Activated naive CD4-positive, alpha-beta T cell treated with anti-CD3 and anti-CD28 coated beads, Interleukin-2, amount 10 ng/mL, durations not matched to agents 7 days and 5 days (primary cell): ENCODE measurements at regions not wholly inside any gene's neighbourhood (a gene's known extent, or its start where the extent isn't known, plus 50 kb on each side); places are given as distances from the start of the nearest gene placed in this dataset.

Source experiments
- CTCF ChIA-PET: fragments of 350-600 bp; sonication (Branson Sonifier 250); formaldehyde crosslinking; loops from one replicate; lab custom pipeline; 2021; ENCODE audit warnings: antibody characterized with exemption; lab: Charles Lee
- DNase-seq: peaks from one replicate; pipeline ENCODE4 v3.0.0-alpha.2; 2020
- H3K27ac Mint-ChIP-seq: one replicate; pipeline ENCODE4 v1.8.0; 2021; ENCODE audit warnings: mild to moderate bottlenecking, moderate library complexity, mixed read lengths
- H3K27me3 Mint-ChIP-seq: one replicate; pipeline ENCODE4 v1.8.0; 2021; ENCODE audit warnings: mild to moderate bottlenecking, mixed read lengths
- H3K36me3 Mint-ChIP-seq: one replicate; pipeline ENCODE4 v1.8.0; 2021; ENCODE audit warnings: mixed read lengths
- H3K4me1 Mint-ChIP-seq: one replicate; pipeline ENCODE4 v1.8.0; 2021; ENCODE audit warnings: mixed read lengths
- H3K4me3 Mint-ChIP-seq: one replicate; pipeline ENCODE4 v1.8.0; 2021; ENCODE audit warnings: mild to moderate bottlenecking, moderate library complexity, mixed read lengths
- H3K9me3 Mint-ChIP-seq: one replicate; pipeline ENCODE4 v1.8.0; 2021; ENCODE audit warnings: mixed read lengths

DNA sequence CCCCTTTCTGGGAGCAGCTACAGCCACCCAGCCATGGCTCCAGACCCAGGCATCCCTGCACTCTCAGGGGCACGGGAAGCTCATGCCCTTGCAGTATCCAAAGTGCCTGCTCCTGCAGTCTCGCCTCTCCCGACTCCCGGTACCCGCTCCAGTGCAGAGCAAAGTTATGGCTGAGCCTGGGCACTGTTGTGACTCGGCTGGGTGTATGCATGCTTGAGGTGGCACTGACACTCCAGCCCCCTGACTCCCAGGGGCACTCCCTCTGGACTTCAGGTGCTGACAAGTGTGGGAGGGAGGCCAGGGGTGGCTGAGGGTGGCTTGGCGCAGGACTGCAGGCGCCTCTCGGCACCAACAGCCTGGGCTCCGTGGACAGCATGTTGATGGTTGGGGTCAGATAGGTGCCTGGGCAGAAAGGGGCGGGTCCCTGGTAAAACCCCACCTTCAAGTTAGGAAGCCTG is 580.1 kb upstream of the ADGRL2 start:
- H3K4me1 Mint-ChIP-seq: no peaks in the 10 kb centered on the region
- no peaks in the 10 kb centered on the region for H3K27me3 Mint-ChIP-seq
- no peak overlapping the region for H3K27ac Mint-ChIP-seq
- H3K4me3 Mint-ChIP-seq: no peak overlapping the region
- peaks cover 2% of the 10 kb centered on the region for H3K9me3 Mint-ChIP-seq
- CTCF ChIA-PET: no interaction called here
- no peaks in the 10 kb centered on the region for H3K36me3 Mint-ChIP-seq
- DNase-seq: no peak

DNA sequence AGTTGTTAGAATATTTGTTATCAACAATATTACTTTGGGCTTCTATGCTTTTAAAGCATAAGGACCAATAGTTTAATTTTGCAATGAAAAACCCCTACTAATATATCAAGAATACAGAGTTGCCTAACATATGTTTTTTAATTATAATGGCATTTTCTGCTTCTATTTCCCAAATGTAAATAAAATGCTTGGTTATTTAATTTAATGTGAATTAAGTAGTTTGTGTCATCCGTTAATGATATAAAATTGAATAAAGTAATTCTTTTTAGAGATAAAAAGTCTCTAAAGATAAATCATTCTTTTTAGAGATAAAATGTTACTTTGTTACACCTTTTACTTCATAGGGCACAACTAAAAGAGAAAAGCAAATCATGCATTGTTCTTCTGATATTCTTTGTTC is 583.7 kb upstream of the ADGRL2 start:
- no peak for DNase-seq
- Mint-ChIP-seq H3K36me3 (no peaks in the 10 kb centered on the region), H3K4me1 (no peaks in the 10 kb centered on the region), H3K9me3 (peaks cover 2% of the 10 kb centered on the region), H3K4me3 (no peak overlapping the region), H3K27ac (no peak overlapping the region), H3K27me3 (no peaks in the 10 kb centered on the region)
- CTCF ChIA-PET: no interaction called here

DNA sequence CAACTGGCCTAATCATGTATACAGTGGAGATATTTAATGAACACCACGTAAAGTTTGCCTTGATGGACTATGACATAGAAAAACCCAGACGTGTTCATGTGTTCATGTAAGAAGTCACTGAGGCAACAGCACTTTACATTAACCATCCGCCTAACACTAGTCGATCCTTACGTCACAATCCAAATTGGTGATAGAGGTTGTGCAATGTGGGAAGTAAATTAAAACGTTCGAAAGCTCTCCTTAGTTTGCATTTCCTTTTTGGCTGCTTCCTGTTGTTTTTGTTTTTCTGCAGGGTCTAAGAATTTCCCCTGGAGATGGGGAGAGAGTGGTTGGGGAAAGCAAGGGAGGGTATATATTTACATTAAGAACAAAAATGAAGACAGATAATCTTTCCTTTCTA is 587.5 kb upstream of the ADGRL2 start:
- Mint-ChIP-seq H3K4me1 (no peaks in the 10 kb centered on the region), H3K4me3 (no peak overlapping the region), H3K9me3 (no peaks in the 10 kb centered on the region), H3K27ac (no peak overlapping the region), H3K27me3 (no peaks in the 10 kb centered on the region), H3K36me3 (no peaks in the 10 kb centered on the region)
- DNase-seq: no peak
- CTCF ChIA-PET: no interaction called here

DNA sequence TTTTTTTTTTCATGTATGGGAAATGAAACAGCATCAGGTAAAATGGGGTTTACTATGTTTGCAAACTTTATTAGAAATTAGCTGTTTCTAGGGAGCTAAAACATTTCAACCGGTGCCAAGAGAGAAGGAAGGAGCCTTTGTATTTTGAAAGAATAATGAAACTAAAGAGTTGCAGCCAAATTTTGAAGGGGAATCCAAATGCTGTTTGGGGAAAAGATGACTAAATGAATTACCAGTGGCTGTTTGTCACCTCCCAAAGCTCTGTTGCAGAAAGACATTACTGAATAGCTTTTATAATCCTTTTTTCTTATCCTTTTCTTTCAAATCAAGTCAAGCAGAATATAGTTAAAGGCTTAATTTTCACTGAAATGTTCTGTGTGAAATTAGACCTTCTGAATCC is 591.3 kb upstream of the ADGRL2 start:
- H3K4me3 Mint-ChIP-seq: no peak overlapping the region
- CTCF ChIA-PET: no interaction called here

DNA sequence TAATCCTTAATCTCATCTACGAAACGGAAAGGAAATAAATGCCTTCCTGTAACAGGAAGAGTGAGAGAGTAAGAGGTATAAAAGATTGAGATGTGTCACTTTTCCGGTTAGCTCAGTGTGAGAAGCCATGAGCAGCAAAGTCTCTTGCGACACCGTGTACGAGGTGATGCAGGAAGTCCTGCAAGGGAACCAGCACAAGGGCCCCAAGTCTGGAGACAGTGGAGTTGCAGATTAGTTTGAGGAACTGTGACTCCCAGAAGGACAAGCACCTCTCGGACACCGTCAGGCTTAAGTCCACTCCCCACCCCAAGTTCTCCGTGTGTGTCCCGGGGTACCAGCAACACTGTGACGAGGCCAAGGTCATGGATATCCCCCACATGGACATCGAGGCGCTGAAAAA is 592.3 kb upstream of the ADGRL2 start:
- H3K4me1 Mint-ChIP-seq: no peaks in the 10 kb centered on the region

More for the DNA sequence above, 591.3 kb upstream of the ADGRL2 start:
- Mint-ChIP-seq H3K9me3 (no peaks in the 10 kb centered on the region), H3K27me3 (no peaks in the 10 kb centered on the region), H3K27ac (no peak overlapping the region), H3K4me1 (no peaks in the 10 kb centered on the region), H3K36me3 (no peaks in the 10 kb centered on the region)
- DNase-seq: no peak

DNA sequence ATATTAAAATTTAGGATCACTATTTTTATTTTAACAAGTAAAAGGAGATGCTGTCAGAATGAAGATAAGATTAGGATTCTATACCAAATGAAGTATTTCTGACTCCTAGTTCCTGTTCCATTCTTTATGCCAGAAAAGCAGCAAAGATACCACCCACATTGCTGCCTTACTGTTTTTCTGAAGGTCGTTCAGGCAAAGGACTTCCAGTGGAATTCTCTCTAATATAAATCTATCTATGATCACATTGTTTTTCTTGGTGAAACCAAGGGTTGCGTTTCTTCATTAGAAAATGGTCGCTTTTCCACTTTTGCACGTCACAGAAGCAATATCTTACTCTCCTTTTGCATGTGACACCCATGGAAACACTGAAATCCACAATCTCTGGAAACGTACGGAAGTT is 594.8 kb upstream of the ADGRL2 start:
- Mint-ChIP-seq H3K27me3 (no peaks in the 10 kb centered on the region), H3K9me3 (peaks cover 2% of the 10 kb centered on the region), H3K27ac (no peak overlapping the region), H3K4me1 (no peaks in the 10 kb centered on the region), H3K4me3 (no peak overlapping the region), H3K36me3 (no peaks in the 10 kb centered on the region)
- no peak for DNase-seq
- CTCF ChIA-PET: no interaction called here

More for the DNA sequence above, 592.3 kb upstream of the ADGRL2 start:
- no peak overlapping the region for H3K27ac Mint-ChIP-seq
- H3K4me3 Mint-ChIP-seq: no peak overlapping the region
- no peaks in the 10 kb centered on the region for H3K27me3 Mint-ChIP-seq
- CTCF ChIA-PET: no interaction called here
- H3K36me3 Mint-ChIP-seq: no peaks in the 10 kb centered on the region
- DNase-seq: no peak
- no peaks in the 10 kb centered on the region for H3K9me3 Mint-ChIP-seq

DNA sequence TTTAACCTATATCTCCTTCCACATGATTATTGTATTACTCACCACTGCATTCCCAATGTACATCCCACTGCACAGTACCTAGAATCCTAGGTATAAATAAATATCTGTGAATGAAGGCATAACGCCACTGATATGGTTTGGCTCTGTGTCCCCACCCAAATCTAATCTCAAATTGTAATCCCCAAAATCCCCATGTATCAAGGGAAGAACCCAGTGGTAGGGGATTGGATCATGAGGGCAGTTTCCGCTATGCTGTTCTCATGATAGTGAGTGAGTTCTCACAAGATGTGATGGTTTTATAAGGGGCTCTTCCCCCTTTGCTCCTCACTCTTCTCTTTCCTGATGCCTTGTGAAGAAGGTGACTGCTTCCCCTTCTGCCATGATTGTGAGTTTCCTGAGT is 599.0 kb upstream of the ADGRL2 start:
- Mint-ChIP-seq H3K36me3 (no peaks in the 10 kb centered on the region), H3K27me3 (no peaks in the 10 kb centered on the region), H3K27ac (no peak overlapping the region), H3K4me3 (no peak overlapping the region), H3K4me1 (no peaks in the 10 kb centered on the region), H3K9me3 (peaks cover 2% of the 10 kb centered on the region)
- CTCF ChIA-PET: no interaction called here
- DNase-seq: no peak

DNA sequence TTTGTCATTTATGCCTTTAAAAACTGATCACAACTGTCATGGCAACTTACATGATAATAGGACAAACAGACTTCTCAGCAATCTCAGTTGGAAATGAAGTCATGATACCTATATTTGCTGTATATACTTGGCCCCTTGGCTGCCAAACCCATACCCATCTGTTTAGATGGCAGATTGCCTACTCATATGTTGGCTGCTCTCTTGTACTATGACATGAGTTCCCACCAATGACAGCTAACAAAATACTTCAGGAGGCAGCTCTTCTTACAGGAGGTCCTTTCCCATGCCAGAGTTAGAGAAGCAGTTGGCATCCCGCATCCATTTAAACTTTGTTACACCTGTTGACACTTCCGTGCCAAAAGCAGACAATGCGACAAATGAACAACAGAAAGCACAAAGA is 603.1 kb upstream of the ADGRL2 start:
- no peaks in the 10 kb centered on the region for H3K36me3 Mint-ChIP-seq
- H3K27ac Mint-ChIP-seq: no peak overlapping the region
- CTCF ChIA-PET: no interaction called here
- no peaks in the 10 kb centered on the region for H3K4me1 Mint-ChIP-seq
- peaks cover 2% of the 10 kb centered on the region for H3K9me3 Mint-ChIP-seq
- no peak for DNase-seq
- no peak overlapping the region for H3K4me3 Mint-ChIP-seq
- H3K27me3 Mint-ChIP-seq: no peaks in the 10 kb centered on the region

DNA sequence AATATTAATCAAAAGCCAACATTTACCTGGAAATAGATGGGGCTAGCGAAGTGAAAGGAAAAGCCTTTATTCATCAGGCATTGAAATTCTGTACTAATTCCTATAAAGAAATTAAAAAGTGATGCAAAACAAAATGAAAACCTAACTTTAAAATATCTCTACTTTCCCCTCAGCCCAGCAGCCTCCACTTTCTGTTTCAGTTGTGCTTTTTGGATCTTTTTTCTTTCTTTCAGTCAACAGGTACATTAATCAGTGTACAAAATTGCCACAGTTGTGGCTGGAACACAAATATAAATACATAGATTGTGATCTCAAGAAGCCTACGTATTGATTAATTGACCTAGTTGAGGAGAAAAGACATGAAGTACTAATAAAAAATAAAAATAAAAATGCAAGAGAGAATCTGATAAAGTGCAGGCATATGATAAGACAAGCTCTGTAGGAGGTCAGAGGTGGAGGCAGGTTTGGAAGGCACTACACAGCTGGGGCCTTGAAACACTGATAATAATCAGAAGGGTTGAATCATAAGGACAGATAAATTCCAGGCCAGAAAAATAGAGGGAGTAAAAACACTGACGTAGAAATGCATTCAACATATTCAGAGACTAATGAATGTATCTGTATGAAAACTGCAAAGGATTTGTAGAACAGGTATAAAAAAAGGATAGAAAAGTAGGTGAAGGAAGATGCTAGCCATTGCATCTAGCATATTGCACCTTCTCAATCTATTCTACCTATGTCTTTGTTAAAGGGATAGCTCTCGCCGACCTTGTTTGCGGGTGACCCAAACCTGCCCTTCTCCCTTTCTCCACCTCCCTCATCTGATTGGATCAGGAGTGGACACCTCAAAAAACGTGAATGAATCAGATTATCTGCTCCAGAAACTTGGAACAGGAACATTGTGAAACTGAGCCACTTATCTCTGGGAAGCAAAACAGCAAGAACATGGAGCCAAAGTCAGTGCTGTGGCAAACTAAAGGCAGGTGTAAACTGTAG is 607.8 kb upstream of the ADGRL2 start:
- H3K27me3 Mint-ChIP-seq: no peaks in the 10 kb centered on the region
- no peak overlapping the region for H3K27ac Mint-ChIP-seq
- no peak overlapping the region for H3K4me3 Mint-ChIP-seq
- H3K9me3 Mint-ChIP-seq: peaks cover 3% of the 10 kb centered on the region
- H3K4me1 Mint-ChIP-seq: no peaks in the 10 kb centered on the region
- CTCF ChIA-PET: no interaction called here
- DNase-seq: no peak
- H3K36me3 Mint-ChIP-seq: no peaks in the 10 kb centered on the region

DNA sequence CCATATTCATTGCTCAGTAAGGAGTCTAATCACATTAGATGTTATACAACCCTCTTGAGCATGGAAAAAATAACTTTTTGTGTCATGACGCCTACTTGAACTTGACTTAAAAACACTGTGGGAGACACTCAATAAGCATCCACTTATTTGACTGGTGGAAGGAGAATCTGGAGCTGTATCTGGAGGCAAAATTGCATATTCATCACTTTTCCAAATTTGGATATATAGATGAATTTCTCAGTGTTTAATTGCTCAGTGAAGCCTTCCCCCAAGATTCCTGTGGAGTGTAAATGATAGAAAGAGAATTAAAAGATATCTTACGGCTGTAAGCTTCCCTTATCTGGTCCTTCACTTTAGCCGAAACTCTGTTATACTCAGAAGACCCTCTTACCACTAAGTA is 610.7 kb upstream of the ADGRL2 start:
- H3K4me3 Mint-ChIP-seq: no peak overlapping the region
- H3K27ac Mint-ChIP-seq: no peak overlapping the region
- H3K36me3 Mint-ChIP-seq: no peaks in the 10 kb centered on the region
- H3K27me3 Mint-ChIP-seq: no peaks in the 10 kb centered on the region
- H3K4me1 Mint-ChIP-seq: no peaks in the 10 kb centered on the region
- H3K9me3 Mint-ChIP-seq: peaks cover 8% of the 10 kb centered on the region
- CTCF ChIA-PET: no interaction called here
- DNase-seq: no peak

DNA sequence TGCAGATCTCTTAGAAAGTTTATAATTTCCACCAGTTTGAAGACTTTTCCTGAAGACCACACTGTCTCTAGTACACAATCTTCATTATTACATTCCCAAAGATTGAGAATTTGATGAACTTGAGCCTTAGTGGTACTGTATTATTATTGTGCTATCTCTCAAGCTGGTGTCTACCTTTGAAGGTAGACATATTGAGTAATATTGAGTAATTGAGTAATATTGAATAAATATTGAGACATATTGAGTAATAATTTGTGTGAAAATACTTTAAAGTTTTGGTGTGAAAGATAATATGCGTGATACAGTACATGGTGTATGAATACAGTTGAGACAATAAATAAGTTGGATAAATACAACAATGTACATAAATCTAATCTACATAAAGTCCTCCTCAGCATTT is 613.1 kb upstream of the ADGRL2 start:
- Mint-ChIP-seq H3K4me3 (no peak overlapping the region), H3K27me3 (no peaks in the 10 kb centered on the region), H3K27ac (no peak overlapping the region), H3K4me1 (no peaks in the 10 kb centered on the region), H3K36me3 (no peaks in the 10 kb centered on the region), H3K9me3 (peaks cover 10% of the 10 kb centered on the region)
- DNase-seq: no peak
- CTCF ChIA-PET: no interaction called here

DNA sequence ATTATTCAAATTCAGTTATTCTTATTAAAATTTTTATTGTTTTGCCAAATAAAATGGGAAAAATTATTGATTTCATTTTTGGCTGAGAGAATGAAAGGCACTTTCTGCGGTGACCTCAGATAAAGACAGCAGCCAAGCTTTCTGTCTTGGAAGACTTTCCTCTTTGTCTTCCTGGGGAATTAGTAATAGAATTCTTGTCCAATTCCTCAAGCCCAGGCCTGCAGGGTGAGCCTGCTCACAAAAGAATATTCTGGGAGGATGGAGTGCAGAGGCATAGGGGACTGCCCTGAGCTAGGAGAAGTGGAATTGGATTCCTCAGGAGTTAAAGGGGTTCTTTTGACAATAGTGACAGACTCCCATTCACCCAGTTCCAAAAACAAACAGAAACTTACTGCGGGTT is 614.5 kb upstream of the ADGRL2 start:
- no peak for DNase-seq
- Mint-ChIP-seq H3K9me3 (peaks cover 12% of the 10 kb centered on the region), H3K36me3 (no peaks in the 10 kb centered on the region), H3K4me1 (no peaks in the 10 kb centered on the region), H3K4me3 (no peak overlapping the region), H3K27ac (no peak overlapping the region), H3K27me3 (no peaks in the 10 kb centered on the region)
- CTCF ChIA-PET: no interaction called here

DNA sequence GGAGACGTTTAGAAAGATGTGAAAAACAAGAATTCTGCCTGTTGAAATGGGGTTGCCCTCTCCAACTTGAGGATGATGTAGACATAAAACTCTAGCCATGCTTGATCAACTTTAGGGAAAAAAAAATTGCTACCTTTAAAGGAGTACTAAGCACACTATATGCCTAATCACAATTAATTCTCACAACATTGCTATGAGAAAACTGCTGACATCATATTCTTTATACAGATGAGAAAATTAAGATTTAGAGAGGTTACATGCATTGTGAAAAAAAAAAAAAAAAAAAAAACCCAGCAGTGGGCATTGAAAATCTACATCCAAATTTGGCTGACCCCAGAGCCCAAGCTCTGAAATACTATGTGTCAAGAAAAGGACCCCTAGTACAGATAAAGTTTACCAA is 617.2 kb upstream of the ADGRL2 start:
- peaks cover 8% of the 10 kb centered on the region for H3K9me3 Mint-ChIP-seq
- CTCF ChIA-PET: no interaction called here
- H3K27me3 Mint-ChIP-seq: no peaks in the 10 kb centered on the region
- H3K4me1 Mint-ChIP-seq: no peaks in the 10 kb centered on the region
- no peak overlapping the region for H3K4me3 Mint-ChIP-seq
- no peak overlapping the region for H3K27ac Mint-ChIP-seq
- H3K36me3 Mint-ChIP-seq: no peaks in the 10 kb centered on the region
- DNase-seq: no peak

DNA sequence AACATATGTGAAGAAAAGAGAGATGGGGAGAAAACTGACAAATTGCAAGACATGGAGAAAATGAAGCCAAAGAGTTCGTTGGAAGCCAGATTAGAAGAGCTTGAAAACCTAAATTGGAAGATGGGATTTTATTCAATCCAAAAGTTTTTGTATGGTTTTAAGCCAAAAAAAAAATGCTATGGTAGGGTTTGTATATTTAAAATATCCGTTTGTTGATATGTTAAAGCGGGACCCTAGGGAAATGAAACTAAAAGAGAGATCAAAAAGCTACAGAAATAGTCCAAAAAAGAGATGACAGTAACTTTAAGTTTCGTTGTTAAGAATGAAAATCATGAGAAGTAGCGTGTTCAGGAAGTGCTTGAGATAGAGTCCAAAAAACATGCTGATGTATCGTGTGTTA is 617.7 kb upstream of the ADGRL2 start:
- Mint-ChIP-seq H3K9me3 (peaks cover 8% of the 10 kb centered on the region), H3K36me3 (no peaks in the 10 kb centered on the region), H3K27me3 (no peaks in the 10 kb centered on the region), H3K4me1 (no peaks in the 10 kb centered on the region), H3K27ac (no peak overlapping the region), H3K4me3 (no peak overlapping the region)
- CTCF ChIA-PET: no interaction called here
- no peak for DNase-seq

DNA sequence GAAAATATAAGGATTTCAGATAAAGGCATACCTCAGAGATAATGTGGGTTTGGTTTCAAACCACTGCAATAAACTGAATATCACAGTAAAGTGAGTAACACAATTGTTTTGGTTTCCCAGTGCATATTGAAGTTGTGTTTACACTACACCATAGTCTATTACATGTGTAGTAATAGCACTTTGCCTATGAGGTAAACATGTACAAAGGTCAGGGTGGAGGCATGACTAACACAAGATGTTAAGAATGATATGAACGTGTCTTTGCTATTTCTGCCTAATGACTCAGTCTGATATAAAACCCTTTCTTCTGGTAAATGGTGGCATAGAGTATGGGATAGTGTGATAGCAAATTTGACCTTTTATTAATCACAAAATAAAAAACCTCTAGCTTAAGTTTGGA is 621.5 kb upstream of the ADGRL2 start:
- Mint-ChIP-seq H3K4me1 (no peaks in the 10 kb centered on the region), H3K9me3 (peaks cover 11% of the 10 kb centered on the region), H3K27me3 (no peaks in the 10 kb centered on the region), H3K27ac (no peak overlapping the region), H3K4me3 (no peak overlapping the region), H3K36me3 (no peaks in the 10 kb centered on the region)
- CTCF ChIA-PET: no interaction called here
- no peak for DNase-seq
